GM12892 (cell line): ENCODE measurements at regions not wholly inside any gene's neighbourhood (a gene's known extent, or its start where the extent isn't known, plus 50 kb on each side); places are given as distances from the start of the nearest gene placed in this dataset.

Experiments used
- POLR2A ChIP-seq: IDR thresholded peaks from 2 replicates; pipeline ENCODE4 v1.6.1; 2011; ENCODE audit warnings: low read depth, low read length, control low read depth
- POLR2AphosphoS5 ChIP-seq: IDR thresholded peaks from 2 replicates; pipeline ENCODE4 v1.6.1; 2011; ENCODE audit warnings: low read depth, low read length, control low read depth
- TAF1 ChIP-seq: IDR thresholded peaks from 2 replicates; pipeline ENCODE4 v1.6.1; 2011; ENCODE audit warnings: low read depth, mild to moderate bottlenecking, control low read depth, low read length, borderline replicate concordance

GRCh38 chr12:4032924-4033615 is 159.9 kb upstream of the PARP11 start:
- no peak for TF ChIP-seq TAF1
- no peak for TF ChIP-seq POLR2A
- TF ChIP-seq POLR2AphosphoS5: no peak
